Neural progenitor cell (in vitro differentiated cells): ENCODE measurements at regions not wholly inside any gene's neighbourhood (a gene's known extent, or its start where the extent isn't known, plus 50 kb on each side); places are given as distances from the start of the nearest gene placed in this dataset.

Experiments
- DNase-seq: peaks from one replicate; pipeline ENCODE4 v3.0.0-alpha.2; 2016; ENCODE audit warnings: low spot score
- H2AFZ ChIP-seq: fragments of 200-600 bp; sonication (generic); replicated peaks from 2 replicates; pipeline ENCODE4 v1.6.1; 2016; ENCODE audit warnings: antibody characterized with exemption
- H3F3A ChIP-seq: fragments of 200-600 bp; sonication (generic); 2 replicates; pipeline ENCODE4 v1.6.1; 2016; ENCODE audit warnings: antibody characterized with exemption, low read depth
- H3K27ac ChIP-seq: fragments of 200-600 bp; sonication (generic); 2 replicates; pipeline ENCODE4 v1.5.1; 2016; ENCODE audit warnings: mild to moderate bottlenecking
- H3K27me3 ChIP-seq: fragments of 200-600 bp; sonication (generic); 2 replicates; pipeline ENCODE4 v1.6.1; 2016; ENCODE audit warnings: mild to moderate bottlenecking, moderate library complexity
- H3K36me3 ChIP-seq: fragments of 200-600 bp; sonication (generic); 2 replicates; pipeline ENCODE4 v1.5.1; 2016
- H3K4me1 ChIP-seq: fragments of 200-600 bp; sonication (generic); 2 replicates; pipeline ENCODE4 v1.6.1; 2016; ENCODE audit warnings: mixed run types
- H3K4me2 ChIP-seq: fragments of 200-600 bp; sonication (generic); 2 replicates; pipeline ENCODE4 v1.6.1; 2016
- H3K4me3 ChIP-seq: fragments of 200-600 bp; sonication (generic); 2 replicates; pipeline ENCODE4 v1.5.1; 2016
- H3K79me2 ChIP-seq: fragments of 200-600 bp; sonication (generic); 2 replicates; pipeline ENCODE4 v1.6.1; 2016; ENCODE audit warnings: low read depth
- H3K9ac ChIP-seq: fragments of 200-600 bp; sonication (generic); 2 replicates; pipeline ENCODE4 v1.6.1; 2016
- H3K9me3 ChIP-seq: fragments of 200-600 bp; sonication (generic); 2 replicates; pipeline ENCODE4 v1.5.1; 2016; ENCODE audit warnings: low read depth
- H4K20me1 ChIP-seq: fragments of 200-600 bp; sonication (generic); 2 replicates; pipeline ENCODE4 v1.6.1; 2016; ENCODE audit warnings: low read depth
- H3K27ac Mint-ChIP-seq: 3 replicates; pipeline ENCODE4 v1.8.0; 2021; ENCODE audit warnings: mixed read lengths
- H3K27me3 Mint-ChIP-seq: 2 replicates; pipeline ENCODE4 v1.8.0; 2022; ENCODE audit warnings: low read depth, mild to moderate bottlenecking, inconsistent platforms, moderate library complexity, mixed read lengths; ENCODE audit not compliant: insufficient read depth
- H3K36me3 Mint-ChIP-seq: 3 replicates; pipeline ENCODE4 v1.8.0; 2021; ENCODE audit warnings: mixed read lengths
- H3K4me1 Mint-ChIP-seq: 3 replicates; pipeline ENCODE4 v1.8.0; 2021; ENCODE audit warnings: mixed read lengths
- H3K4me3 Mint-ChIP-seq: 3 replicates; pipeline ENCODE4 v1.8.0; 2021; ENCODE audit warnings: mild to moderate bottlenecking, moderate library complexity, mixed read lengths
- H3K9me3 Mint-ChIP-seq: 3 replicates; pipeline ENCODE4 v1.8.0; 2020; ENCODE audit warnings: mixed read lengths
- CTCF ChIP-seq: fragments of 200-600 bp; sonication (generic); IDR thresholded peaks from 2 replicates; pipeline ENCODE4 v1.5.1; 2017; ENCODE audit warnings: antibody characterized with exemption, mild to moderate bottlenecking
- EZH2 ChIP-seq: fragments of 200-600 bp; sonication (generic); IDR thresholded peaks from 2 replicates; pipeline ENCODE4 v1.6.1; 2017; ENCODE audit warnings: antibody characterized with exemption, mild to moderate bottlenecking, moderate library complexity
- EZH2phosphoT487 ChIP-seq: fragments of 200-600 bp; sonication (generic); IDR thresholded peaks from 2 replicates; pipeline ENCODE4 v1.6.1; 2017; ENCODE audit warnings: antibody characterized with exemption

GRCh38 chr3:35521196-35521595, 118.1 kb upstream of the ARPP21 start:
- H2AFZ ChIP-seq, result no peak overlapping the region

GRCh38 chr3:35522450-35522849, 116.9 kb upstream of the ARPP21 start:
- no peaks in the 10 kb centered on the region for H3F3A ChIP-seq
- DNase-seq, result no peak
- H3K27me3 ChIP-seq, result no peaks in the 10 kb centered on the region
- no peak overlapping the region for H3K4me3 ChIP-seq
- no peaks in the 10 kb centered on the region for H3K9me3 ChIP-seq
- no peak for TF ChIP-seq EZH2phosphoT487
- TF ChIP-seq EZH2, result no peak
- TF ChIP-seq CTCF, result no peak
- H3K36me3 ChIP-seq, result no peaks in the 10 kb centered on the region
- Mint-ChIP-seq H3K36me3 (no peaks in the 10 kb centered on the region), H3K9me3 (peaks cover 3% of the 10 kb centered on the region), H3K27me3 (no peaks in the 10 kb centered on the region), H3K4me1 (peaks cover 8% of the 10 kb centered on the region), H3K27ac (no peak overlapping the region), H3K4me3 (no peak overlapping the region)
- no peaks in the 10 kb centered on the region for H3K79me2 ChIP-seq
- H3K4me1 ChIP-seq, result peaks cover 7% of the 10 kb centered on the region
- no peak overlapping the region for H3K4me2 ChIP-seq
- peak overlapping the region; percentile 57 for H2AFZ ChIP-seq
- H3K9ac ChIP-seq, result no peak overlapping the region
- no peaks in the 10 kb centered on the region for H4K20me1 ChIP-seq
- H3K27ac ChIP-seq, result no peak overlapping the region

More at GRCh38 chr3:35521196-35521595, 118.1 kb upstream of the ARPP21 start:
- Histone ChIP-seq H3K27me3 (no peaks in the 10 kb centered on the region), H3K4me1 (peaks cover 7% of the 10 kb centered on the region), H3K4me2 (no peak overlapping the region), H3K27ac (no peak overlapping the region), H3F3A (no peaks in the 10 kb centered on the region), H3K4me3 (no peak overlapping the region), H3K36me3 (no peaks in the 10 kb centered on the region), H3K79me2 (no peaks in the 10 kb centered on the region), H4K20me1 (no peaks in the 10 kb centered on the region), H3K9me3 (no peaks in the 10 kb centered on the region), H3K9ac (no peak overlapping the region)
- Mint-ChIP-seq H3K4me3 (no peak overlapping the region), H3K4me1 (peaks cover 8% of the 10 kb centered on the region), H3K9me3 (peaks cover 3% of the 10 kb centered on the region), H3K36me3 (no peaks in the 10 kb centered on the region), H3K27me3 (peaks cover 2% of the 10 kb centered on the region), H3K27ac (no peak overlapping the region)
- DNase-seq, result no peak
- no peak for TF ChIP-seq CTCF
- no peak for TF ChIP-seq EZH2phosphoT487
- TF ChIP-seq EZH2, result no peak

GRCh38 chr3:35523074-35523473, 116.3 kb upstream of the ARPP21 start:
- Mint-ChIP-seq H3K27ac (no peak overlapping the region), H3K4me3 (no peak overlapping the region), H3K27me3 (no peaks in the 10 kb centered on the region), H3K36me3 (no peaks in the 10 kb centered on the region), H3K4me1 (peaks cover 8% of the 10 kb centered on the region), H3K9me3 (peaks cover 3% of the 10 kb centered on the region)
- Histone ChIP-seq H3K36me3 (no peaks in the 10 kb centered on the region), H3K79me2 (no peaks in the 10 kb centered on the region), H3K4me1 (peaks cover 7% of the 10 kb centered on the region), H4K20me1 (no peaks in the 10 kb centered on the region), H3K27ac (no peak overlapping the region), H3K4me2 (no peak overlapping the region), H3K9me3 (no peaks in the 10 kb centered on the region), H3K4me3 (no peak overlapping the region), H3F3A (no peaks in the 10 kb centered on the region), H3K9ac (no peak overlapping the region), H2AFZ (no peak overlapping the region), H3K27me3 (no peaks in the 10 kb centered on the region)
- TF ChIP-seq CTCF (no peak), EZH2 (no peak), EZH2phosphoT487 (no peak)
- DNase-seq, result no peak
